PFSK-1 (cell line): ENCODE measurements at regions not wholly inside any gene's neighbourhood (a gene's known extent, or its start where the extent isn't known, plus 50 kb on each side); places are given as distances from the start of the nearest gene placed in this dataset.
A peak's percentile ranks its signal among the peaks of the same experiment; 100 is the strongest.

ENCODE experiments used
- FOXP2 ChIP-seq: optimal IDR thresholded peaks from 2 replicates; pipeline ENCODE3; 2011; ENCODE audit warnings: borderline replicate concordance, control low read depth, inconsistent platforms; ENCODE audit not compliant: insufficient read depth; ENCODE audit errors: extremely low read length, extremely low read depth
- POLR2AphosphoS5 ChIP-seq: IDR thresholded peaks from 2 replicates; pipeline ENCODE4 v1.6.1; 2012; ENCODE audit warnings: low read depth, mild to moderate bottlenecking, control low read depth, low read length, moderate library complexity
- REST ChIP-seq, 2 experiments: IDR thresholded peaks; 2 replicates each; pipeline versions ENCODE4 v1.6.1 to v1.8.0; 2011 to 2012; ENCODE audit warnings: low read depth in 2 of 2, low read length in 2 of 2, control low read depth in 1 of 2, inconsistent platforms in 1 of 2, mild to moderate bottlenecking in 1 of 2, moderate library complexity in 1 of 2; ENCODE audit not compliant: insufficient read depth in 1 of 2
- SIN3A ChIP-seq: IDR thresholded peaks from 2 replicates; pipeline ENCODE4 v1.6.1; 2012; ENCODE audit warnings: mild to moderate bottlenecking, low read length, moderate library complexity, borderline replicate concordance; ENCODE audit not compliant: insufficient read depth
- TAF1 ChIP-seq: IDR thresholded peaks from 2 replicates; pipeline ENCODE4 v1.6.1; 2012; ENCODE audit warnings: low read length, control low read depth, borderline replicate concordance; ENCODE audit not compliant: insufficient read depth

- TF ChIP-seq REST (IDR thresholded peaks at IDR 0.05; ENCODE audit: insufficient read depth in 1 of 2, low read depth in 2 of 2, low read length in 2 of 2) (no peak), FOXP2 (no peak), TAF1 (no peak), SIN3A (no peak), POLR2AphosphoS5 (no peak)
Observed at GRCh38 chr1:21378705-21379494, 61.0 kb upstream of the NBPF3 start.

DNA sequence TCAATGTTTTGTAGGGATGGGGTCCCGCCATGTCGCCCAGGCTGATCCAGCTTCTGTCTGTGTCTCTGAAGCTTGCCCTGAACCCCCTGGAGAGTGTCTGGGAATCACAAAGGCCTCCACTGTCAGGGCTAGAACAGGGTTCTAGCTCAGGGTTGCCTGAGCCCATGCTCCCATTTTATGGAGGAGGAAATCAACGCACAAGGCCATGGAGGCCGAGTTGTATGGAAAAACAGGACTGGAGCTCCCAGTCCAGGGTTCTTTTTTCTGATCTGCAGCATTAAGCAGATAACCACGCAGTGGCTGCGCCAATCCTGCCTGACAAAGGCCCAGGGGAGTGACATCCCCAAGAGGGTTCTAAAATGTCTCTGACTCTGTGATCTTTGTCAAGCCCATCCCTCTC is 67.6 kb upstream of the NBPF3 start:
- no peak for TF ChIP-seq TAF1
- no peak for TF ChIP-seq SIN3A
- TF ChIP-seq REST (IDR thresholded peaks at IDR 0.05; ENCODE audit: insufficient read depth in 1 of 2, low read depth in 2 of 2, low read length in 2 of 2): no peak
- no peak for TF ChIP-seq FOXP2
- no peak for TF ChIP-seq POLR2AphosphoS5

- TF ChIP-seq FOXP2 (no peak), REST (IDR thresholded peaks at IDR 0.05; ENCODE audit: insufficient read depth in 1 of 2, low read depth in 2 of 2, low read length in 2 of 2) (no peak), TAF1 (no peak), SIN3A (no peak)
Observed at GRCh38 chr1:21369905-21370304, 70.0 kb upstream of the NBPF3 start.

DNA sequence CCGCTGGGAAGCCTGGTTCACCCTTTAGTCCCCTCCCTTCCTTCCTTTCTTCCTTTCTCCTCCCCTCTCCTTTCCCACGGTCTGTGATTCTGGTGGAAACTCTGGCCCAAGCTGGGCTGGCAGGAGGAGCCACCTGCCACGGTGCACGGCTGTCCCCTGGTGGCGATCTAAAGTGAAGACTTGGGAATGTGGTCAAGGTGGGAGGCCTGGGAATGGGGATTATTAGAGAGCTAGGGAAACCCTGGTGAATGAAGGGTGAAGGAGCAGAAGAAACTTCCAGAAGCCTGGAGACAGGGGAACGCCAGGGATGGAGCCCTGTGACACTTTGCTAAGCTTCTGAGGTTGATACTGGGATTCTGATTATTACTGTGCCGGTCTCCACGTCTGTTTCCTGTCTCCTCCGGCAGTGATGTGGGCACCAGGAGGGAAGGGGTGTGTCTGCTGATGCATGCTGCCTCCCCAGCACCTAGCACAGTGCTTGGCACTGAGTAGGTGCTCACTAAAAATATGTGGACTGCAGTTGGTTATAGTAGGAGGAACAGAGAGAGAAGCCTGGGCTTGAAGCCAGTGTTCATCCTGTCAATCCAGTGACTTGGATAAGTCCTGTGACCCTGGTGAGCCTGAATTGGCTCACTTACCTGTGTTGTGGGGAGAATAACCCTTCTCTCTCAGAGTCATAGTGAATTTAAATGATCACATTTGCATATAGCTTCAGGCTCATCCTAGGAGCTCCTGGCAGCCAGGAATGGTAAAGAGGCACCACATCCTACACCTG is 71.2 kb upstream of the NBPF3 start:
- TF ChIP-seq TAF1: no peak
- 0 out of 4 replicates have a peak, but pooled peaks of 1 of the 2 experiments have one; percentile 34 for TF ChIP-seq REST (IDR thresholded peaks at IDR 0.05; ENCODE audit: insufficient read depth in 1 of 2, low read depth in 2 of 2, low read length in 2 of 2)
- peak; percentile 27; the same call in 1 of the 2 replicates for TF ChIP-seq SIN3A
